Bronchial epithelial cell (primary cell): ENCODE measurements at regions not wholly inside any gene's neighbourhood (a gene's known extent, or its start where the extent isn't known, plus 50 kb on each side); places are given as distances from the start of the nearest gene placed in this dataset.

Experiments used
- DNase-seq: peaks from one replicate; pipeline ENCODE4 v3.0.0-alpha.2; 2010; ENCODE audit warnings: low read depth
- FAIRE-seq: peaks from 2 replicates; lab custom pipeline; 2011; peaks lifted over from hg19 to GRCh38; lab: Jason Lieb, UNC
- H3K27me3 ChIP-seq: 2 replicates; pipeline ENCODE4 v1.5.1; 2011; ENCODE audit warnings: low read length; ENCODE audit not compliant: control insufficient read depth, insufficient read depth
- H3K36me3 ChIP-seq: 2 replicates; pipeline ENCODE4 v1.5.1; 2011; ENCODE audit warnings: low read length; ENCODE audit not compliant: control insufficient read depth, insufficient read depth
- H3K4me3 ChIP-seq: 2 replicates; pipeline ENCODE4 v1.5.1; 2011; ENCODE audit warnings: mild to moderate bottlenecking, low read depth, low read length, control low read depth
- CTCF ChIP-seq: IDR thresholded peaks from 2 replicates; pipeline ENCODE4 v1.5.1; 2011; ENCODE audit warnings: mild to moderate bottlenecking, moderate library complexity, low read length, control low read depth, inconsistent platforms; ENCODE audit not compliant: insufficient read depth, severe bottlenecking

- H3K4me3 ChIP-seq = no peak overlapping the region
- no peak for DNase-seq
- TF ChIP-seq CTCF = no peak
- H3K36me3 ChIP-seq = no peaks in the 10 kb centered on the region
- H3K27me3 ChIP-seq = no peaks in the 10 kb centered on the region
- FAIRE-seq = no peak
Observed at GRCh38 chr14:97640031-97640430, 842.8 kb downstream of the VRK1 start.

DNA sequence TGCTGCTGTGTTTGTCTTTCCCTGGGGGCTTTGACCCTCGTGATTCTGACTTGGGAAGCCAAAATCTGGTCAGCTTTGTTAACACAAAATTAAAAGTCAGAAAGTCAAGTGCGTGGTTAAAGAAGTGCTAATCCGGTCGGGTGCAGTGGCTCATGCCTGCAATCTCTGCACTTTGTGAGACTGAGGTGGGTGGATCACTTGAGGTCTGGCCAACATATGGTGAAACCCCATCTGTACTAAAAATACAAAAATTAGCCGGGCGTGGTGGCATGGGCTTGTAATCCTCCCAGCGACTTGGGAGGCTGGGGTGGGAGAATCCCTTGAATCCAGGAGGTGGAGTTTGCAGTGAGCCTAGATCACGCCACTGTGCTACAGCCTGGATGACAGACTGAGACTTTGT, 844.6 kb downstream of the VRK1 start:
- no peak for TF ChIP-seq CTCF
- Histone ChIP-seq H3K36me3 (no peaks in the 10 kb centered on the region), H3K27me3 (no peaks in the 10 kb centered on the region), H3K4me3 (no peak overlapping the region)
- FAIRE-seq (no peak), DNase-seq (no peak)

DNA sequence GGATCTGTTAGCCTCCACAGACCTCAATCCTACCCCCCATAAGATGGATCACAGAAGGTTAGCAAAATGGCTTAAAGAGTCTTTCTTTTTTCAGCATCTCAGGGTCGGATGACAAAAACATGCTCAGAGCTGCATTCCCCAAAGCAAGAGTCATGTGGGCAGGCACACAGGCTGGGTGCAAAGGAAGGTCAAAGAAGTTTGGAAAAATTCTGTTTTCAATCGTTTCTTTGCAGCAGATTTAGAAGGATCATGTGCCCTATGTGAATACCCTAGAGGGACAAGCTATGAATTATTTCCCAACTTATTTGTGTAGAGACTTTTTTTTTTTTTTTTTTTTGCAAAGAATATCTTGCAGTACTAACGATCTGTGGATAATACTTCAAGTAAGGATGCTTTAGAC, 845.4 kb downstream of the VRK1 start:
- H3K4me3 ChIP-seq = no peak overlapping the region
- FAIRE-seq = no peak
- TF ChIP-seq CTCF = no peak
- H3K27me3 ChIP-seq = no peaks in the 10 kb centered on the region
- DNase-seq = no peak
- H3K36me3 ChIP-seq = no peaks in the 10 kb centered on the region

- Histone ChIP-seq H3K4me3 (no peak overlapping the region), H3K27me3 (no peaks in the 10 kb centered on the region), H3K36me3 (no peaks in the 10 kb centered on the region)
- peak; percentile 23 for DNase-seq
- FAIRE-seq = no peak
- no peak for TF ChIP-seq CTCF
Observed at GRCh38 chr14:97644365-97644764, 847.2 kb downstream of the VRK1 start.

DNA sequence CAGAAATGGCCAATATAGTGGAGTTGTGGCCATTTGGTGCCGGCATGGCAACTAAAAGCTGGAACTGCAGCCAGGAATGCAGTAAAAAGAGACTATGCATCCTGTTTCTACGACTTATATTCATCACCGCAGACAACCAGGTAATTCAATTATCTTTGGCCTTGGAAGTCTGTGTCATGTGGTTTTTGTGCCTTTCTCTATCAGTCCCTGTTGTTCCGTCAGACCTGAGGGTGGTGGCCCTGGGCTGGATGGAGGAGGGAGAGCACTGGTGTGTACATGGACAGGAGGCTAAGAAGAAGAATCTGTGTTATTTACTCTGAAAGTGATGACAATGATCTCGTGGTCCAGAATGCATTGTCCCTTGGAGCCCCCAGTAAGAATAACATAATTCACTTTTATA, 852.6 kb downstream of the VRK1 start:
- FAIRE-seq = no peak

More for the DNA sequence above, 852.6 kb downstream of the VRK1 start:
- Histone ChIP-seq H3K4me3 (no peak overlapping the region), H3K36me3 (no peaks in the 10 kb centered on the region), H3K27me3 (no peaks in the 10 kb centered on the region)
- no peak for DNase-seq
- no peak for TF ChIP-seq CTCF
